ENCODE measurements at regions not wholly inside any gene's neighbourhood (a gene's known extent, or its start where the extent isn't known, plus 50 kb on each side); places are given as distances from the start of the nearest gene placed in this dataset.
"Not testable (repeated sequence)": the region's sequence is repeated elsewhere in the genome, so short reads cannot be mapped to it uniquely, and the experiment has no call there.

DNA sequence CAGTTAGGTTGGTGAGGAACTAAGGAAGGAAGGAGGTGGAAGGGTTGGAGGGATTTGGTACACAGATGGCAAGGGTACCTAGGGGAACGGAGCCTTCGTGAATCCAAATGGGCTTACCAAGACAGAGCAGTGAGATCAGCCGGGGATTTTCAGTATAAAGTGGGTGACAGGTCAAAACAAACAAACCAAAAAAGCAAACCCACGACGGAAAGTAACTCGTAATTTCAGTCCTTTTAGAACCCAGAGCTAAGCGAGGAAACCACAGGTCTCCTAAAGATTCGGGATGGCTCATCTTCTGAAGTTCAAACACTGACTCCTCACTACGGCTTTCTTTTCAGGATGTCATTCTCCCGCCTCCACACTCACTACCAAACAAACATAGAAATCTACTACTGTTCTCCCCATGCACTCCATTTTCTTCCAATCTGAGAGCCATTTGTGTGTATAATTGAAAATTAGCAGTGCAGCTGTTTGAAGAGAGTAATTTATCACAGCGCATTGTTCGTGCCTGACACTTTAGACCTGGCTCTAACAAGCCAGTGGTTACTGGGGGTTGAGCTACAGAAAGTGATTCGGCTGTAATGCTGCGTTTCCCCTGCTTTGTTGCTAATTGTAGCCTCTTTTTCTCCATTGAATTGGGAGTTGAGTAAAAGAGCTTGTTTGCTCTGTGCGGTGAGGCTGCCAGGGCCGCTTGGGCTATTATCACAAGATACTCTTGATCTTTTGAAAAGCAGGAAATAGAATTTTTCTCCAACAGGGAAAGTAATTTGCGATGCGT, 64.7 kb upstream of the CCDC39 start:
- DNase-seq: peak in 2 of 56 donors; percentile 4 to 9

DNA sequence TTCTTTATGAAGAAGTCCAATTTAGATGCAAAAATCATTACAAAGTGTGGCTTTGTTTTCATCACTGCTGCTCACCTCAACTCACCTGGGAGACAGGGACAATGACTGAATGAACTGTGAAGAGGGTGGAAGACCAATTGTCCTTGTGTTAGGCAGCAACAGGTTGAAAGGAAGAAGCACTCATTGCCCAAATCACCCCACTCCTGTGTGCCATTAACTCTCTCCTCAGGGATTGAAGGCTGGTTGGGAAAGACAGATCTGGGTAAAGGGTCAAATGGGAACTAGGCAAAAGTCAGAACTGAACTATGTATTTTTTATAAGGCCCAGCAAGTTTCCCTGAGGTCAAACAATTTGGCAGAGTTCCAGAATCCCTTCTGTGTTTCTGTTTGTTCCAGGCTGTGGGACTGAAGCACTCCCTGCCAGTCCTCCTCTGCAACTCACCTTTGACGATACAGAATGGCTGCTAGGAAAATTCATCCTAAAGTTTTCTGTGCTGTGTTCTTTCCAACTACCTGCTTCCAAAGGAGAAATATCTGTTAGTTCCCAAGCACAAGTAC, 68.6 kb upstream of the CCDC39 start:
- no peak for DNase-seq

DNA sequence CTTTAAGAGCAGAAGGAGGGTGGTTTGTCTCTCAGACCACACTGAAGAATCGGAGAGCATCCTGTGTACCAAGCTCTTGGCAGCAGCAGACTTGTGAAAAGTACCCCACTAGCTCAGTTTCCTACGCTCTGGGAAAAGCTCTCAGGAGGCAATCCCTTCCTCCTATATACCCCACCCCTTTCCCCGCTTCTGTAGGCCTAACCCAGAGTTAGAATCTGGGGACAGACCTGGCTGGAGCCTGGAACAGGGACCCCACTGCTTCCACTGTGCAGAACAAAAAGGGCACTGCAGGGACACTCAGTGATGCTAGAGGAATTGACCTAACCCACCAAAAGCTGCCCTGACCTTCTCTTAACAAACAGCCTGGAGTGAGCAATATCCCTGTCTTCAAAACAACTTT, 70.0 kb upstream of the CCDC39 start:
- DNase-seq: no peak

DNA sequence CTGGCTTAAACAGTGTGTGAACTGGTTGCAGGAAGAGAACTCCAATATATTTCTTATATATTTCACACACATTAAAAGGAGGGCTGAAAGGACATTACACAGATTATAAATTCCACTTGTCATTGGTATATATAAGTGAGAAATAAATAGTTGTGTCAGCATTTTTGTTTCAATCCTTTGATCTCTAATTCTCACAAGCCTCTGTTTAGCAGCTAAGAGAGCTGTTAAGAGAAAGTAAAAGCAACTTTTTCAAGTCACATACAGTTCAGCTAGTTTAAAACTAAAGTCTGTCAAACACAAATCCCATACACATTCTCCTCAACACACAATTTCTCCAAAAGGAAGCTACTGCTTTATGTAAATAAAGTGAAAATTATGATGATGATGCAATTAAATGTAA, 70.5 kb upstream of the CCDC39 start:
- DNase-seq: no peak

DNA sequence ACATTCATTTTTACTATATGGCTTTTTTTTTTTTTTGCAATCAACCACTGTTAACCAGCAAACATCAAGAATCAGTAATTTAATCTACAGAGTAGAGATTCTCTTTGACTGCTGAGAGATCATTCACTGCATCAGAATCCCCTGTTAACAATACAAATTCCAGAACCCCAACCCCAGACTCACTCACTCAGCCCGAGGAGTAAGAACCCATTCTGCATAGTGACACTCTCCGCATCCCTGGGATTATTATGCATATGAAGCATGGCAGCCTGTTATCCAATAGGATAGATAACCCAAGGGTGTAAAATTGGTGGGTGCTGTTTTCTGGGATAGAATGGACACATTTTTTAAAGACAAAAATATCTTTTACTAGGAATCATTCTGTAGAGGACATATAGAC, 76.3 kb upstream of the CCDC39 start:
- DNase-seq: no peak

DNA sequence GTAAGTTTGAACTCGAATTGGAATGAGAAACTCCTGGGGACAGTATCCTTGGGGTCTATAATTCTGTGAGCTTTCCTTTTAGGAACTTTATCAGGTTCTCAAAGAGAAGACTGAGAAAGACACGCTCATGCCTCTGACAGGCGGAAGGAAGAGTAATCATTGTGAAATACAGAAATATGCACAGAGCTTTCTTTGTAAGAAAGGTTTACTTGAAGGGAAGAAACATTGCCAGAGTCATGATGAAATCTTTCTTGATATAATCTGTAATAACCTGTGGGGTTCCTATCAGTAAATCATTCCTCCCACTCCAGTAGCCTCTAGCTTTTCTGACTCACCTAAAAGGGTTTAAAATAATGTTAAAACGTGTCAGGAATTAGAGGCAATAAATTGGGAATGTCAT, 83.6 kb upstream of the CCDC39 start:
- DNase-seq: no peak

DNA sequence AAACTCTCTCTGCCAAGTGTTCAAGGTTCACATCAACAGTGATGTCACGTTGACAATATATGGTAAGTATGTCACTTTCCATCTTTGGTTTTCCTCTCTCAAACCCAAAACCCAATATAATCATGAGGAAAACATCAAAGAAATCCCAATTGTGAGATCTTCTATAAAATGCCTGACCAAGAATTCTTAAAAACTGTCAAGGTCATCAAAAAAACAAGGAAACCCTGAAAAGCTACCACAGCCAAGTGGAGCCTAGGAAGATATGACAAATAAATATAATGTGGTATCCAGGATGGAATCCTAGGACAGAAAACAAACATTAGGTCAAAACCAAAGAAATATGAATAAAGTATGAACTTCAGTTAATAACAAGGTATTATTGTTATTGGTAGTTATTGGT, 85.2 kb upstream of the CCDC39 start:
- no peak for DNase-seq

DNA sequence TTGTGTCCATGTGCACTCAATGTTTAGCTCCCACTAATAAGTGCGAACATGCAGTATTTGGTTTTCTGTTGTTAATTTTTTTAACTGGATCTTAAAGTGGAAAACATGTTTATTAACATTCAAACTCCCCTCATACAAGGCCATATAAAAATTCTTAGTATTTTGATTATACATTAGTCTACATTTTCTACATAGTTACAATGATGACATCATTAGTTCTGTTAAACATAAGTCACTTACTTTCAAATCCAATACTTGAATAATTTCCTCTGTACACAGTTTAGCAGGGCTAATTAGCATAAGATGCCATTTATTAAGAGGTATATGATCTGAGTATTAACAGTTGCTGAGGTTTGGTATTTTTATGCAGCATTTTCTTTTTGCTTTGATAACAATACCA, 91.3 kb upstream of the CCDC39 start:
- no peak for DNase-seq

DNA sequence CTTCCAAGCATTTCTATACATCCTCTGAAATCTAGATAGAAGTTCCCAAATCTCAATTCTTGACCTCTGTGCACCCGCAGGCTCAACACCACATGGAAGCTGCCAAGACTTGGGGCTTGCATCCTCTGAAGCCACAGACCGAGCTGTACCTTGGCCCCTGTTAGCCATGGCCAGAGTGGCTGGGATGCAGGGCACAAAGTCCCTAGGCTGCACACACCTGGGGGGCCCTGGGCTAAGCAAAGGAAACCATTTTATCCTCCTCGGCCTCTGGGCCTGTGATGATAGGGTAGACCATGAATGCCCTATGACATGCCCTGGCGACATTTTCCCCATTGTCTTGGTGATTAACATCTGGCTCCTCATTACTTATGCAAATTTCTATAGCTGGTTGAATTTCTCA, 97.1 kb upstream of the CCDC39 start:
- no peak for DNase-seq

DNA sequence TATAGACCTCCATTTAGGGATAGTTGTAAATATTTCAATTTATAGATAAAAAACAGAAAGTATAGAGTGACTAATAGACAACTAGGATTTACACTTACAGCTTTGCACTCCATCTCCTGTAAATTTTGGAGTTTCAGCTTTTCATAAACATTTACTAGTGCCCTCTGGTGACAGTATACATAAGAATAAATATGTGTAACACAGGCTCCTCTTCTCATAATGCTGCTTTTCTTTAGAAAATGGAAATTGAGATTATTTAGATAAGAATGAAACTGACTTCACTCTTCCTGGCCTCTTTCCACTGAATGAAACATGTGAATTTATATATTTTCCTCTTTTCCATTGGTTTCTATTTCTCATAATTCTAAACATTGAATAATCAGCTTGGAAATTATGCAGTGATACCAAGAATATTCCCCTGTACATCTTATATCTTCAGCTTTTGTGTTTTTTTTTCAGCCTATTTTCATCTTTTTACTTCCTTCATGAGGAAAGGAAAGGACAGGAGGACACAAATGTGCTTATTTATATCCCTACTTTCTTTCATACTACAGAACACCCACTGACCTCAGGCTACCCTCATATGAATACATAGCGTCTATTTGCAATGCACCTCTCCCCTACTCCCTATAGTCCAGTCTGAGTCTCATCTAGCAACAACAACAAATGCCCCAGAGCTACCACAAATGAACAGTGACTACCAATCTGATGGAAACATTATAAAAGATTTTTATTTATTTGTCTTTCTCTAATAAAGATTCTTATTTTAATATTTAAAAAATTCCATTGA, 103.1 kb upstream of the CCDC39 start:
- no peak for DNase-seq

DNA sequence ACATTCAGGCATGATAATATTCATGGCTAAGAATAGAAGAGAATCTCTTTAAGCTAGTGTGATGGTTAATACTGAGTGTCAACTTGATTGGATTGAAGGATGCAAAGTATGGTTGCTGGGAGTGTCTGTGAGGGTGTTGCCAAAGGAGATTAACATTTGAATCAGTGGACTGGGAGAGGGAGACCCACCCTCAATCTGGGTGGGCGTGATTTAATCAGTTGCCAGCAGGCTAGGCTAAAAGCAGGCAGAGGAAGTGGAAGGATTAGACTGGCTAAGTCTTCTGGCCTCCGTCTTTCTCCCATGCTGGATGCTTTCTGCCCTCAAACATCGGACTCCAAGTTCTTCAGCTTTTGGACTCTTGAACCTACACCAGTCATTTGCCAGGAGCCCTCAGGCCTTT, 106.9 kb upstream of the CCDC39 start:
- not testable (repeated sequence) for DNase-seq

DNA sequence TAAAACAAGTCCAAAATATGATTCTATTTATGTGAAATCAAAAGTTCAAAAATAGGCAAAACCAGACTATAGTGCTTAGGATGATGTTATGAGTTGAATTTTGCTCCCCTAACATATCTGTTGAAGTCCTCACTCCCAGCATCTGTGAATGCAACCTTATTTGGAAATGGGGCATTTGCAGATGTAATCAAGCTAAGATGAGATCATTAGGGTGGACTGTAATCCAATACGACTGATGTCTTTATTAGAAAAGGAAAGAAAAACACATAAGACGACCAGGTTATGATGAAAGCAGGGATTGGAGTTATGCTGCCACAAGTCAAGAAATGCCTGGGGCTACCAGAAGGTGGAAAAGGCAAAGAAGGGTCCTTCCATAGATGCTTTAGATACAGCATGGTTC, 110.5 kb upstream of the CCDC39 start:
- no peak for DNase-seq

DNA sequence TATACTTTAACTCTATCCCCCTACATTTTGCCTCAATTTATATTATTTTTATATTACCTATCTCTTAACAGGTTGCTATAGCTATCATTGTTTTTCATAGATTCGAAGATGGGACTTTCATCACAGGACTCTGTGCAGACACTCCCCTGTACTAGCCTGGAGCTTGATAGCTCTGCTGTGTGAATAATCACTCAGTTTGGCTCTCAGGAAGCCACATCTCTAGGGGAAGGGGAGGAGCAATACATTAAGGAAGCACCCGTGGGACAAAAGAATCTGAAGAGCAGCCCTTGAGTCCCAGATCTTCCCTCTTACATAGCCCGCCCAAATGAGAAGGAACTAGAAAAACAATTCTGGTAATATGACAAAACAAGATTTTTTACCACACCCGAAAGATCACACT, 114.3 kb upstream of the FXR1 start:
- no peak for DNase-seq

DNA sequence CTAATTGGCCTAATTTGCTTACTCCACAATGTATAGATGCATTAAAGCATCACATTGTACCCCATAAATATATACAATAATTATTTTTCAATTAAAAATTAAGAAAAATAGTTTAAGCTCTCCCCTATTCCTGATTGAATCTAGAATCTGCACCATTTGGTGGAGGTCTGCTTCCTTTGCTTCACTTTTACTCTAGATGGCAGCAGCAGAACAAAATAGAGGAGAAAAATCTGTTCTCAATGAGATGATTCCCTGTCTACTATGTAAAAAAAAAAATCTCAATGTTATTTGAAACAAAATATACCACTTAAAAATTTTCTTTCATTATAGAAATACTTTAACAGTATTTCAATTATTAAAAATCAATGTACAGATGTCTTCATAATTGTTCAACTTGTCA, 109.6 kb upstream of the FXR1 start:
- peak in 2 of 56 donors; percentile 1 to 5 for DNase-seq

DNA sequence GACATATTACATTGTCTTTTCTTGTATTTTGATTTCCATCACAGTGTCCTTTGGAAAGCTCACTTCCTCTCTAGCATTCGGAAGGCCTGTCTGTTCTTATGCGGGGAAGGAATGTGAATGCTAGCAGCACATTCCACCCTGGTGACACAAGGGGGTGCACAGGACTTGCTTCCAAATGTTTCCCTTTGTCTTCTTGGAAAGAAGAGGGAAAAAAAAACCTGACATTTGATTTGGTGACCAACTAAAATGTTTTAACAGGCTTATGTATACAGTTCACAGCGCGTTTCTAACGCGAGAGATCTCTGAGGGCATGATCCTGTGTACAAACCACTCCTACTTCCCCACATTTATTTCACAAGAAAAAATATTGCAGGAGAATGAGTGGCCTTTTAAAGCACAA, 107.6 kb upstream of the FXR1 start:
- peak in 16 of 56 donors; percentile 4 to 52 (median 18) for DNase-seq

DNA sequence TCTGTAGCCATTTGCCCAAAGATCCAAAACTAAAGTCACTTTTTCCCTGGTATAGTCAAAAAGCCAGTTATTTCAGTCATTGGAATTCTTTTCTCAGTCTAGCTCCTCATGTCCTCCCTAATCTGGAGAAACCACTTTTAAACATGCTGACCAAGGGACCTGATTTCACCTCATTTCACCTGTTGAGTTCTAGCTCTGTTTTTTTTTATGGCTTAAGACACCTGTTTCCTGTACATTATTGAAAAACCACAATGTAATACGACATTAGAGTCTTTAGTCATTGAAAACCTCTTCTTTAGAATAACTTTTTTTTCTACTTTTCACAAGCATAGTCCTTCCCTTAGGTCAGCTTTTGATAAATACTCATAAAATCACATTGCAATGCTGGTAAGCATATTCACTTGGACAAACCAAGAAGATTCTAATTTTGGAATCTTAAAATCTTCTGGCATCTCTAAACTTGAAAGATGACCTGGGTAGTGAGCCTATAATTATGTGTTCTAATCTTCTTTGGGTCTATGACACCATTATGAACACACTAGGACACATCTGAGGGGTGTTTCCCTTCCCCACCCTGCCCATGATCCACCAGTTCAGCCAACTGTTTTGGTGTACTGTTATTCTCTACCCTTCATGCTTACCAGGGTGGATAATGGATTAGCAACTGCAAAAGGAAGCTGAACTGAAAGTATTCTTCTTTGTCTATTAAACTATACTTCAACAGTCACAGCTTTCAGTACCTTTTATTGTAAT, 103.5 kb upstream of the FXR1 start:
- DNase-seq: no peak

DNA sequence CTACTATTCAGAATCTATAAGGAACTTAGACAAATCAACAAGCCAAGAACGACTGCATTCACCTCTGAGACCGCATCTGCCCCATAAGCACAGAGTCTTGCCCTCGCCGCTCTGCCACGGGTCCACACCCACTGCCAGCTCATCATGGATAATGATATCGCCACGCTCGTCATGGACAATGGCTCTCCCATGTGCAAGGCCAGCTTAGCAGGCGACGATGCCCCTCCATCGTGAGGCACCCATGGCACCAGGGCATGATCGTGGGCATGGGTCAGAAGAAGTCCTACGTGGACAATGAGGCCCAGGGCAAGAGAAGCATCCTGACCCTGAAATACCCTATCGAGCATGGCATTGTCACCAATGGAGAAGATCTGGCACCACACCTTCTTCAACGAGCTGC, 92.1 kb upstream of the FXR1 start:
- no peak for DNase-seq

DNA sequence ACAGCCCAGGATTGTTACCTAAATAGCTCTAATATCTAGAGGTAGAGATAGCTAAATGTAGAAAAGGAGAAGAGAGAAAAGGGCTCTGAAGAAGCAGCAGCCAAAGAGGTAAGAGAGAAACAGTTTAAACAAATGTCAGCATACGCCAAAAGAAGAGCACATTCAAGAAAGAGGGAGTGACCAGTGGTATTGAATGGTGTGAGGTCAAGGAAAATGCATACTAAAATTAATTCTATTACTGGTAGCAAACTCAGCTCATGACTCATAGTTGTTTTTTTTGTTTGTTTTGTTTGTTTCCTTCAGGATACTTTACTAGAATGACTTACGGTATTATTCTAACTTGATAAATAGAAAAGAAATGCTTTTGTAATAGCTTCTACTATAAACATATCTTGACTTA, 86.5 kb upstream of the FXR1 start:
- no peak for DNase-seq

DNA sequence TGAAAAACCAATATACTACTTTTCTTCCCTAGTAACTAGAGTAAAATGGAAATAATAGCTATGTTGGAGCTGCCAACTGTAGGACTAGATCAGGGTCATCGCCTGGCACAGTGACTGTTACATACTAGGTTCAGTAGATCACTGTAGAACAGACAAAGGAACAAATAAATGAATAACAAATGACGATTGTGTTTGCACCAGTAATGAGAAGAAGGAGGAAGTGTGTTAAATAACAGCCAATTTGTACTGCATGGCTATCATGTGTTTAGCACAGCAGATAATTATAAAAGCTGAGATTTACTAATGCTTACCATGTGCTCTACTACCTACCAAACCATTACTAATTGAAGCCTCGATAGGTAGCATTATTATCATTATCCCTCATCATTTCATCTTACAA, 85.3 kb upstream of the FXR1 start:
- DNase-seq: peak in 1 of 56 donors; percentile 21

DNA sequence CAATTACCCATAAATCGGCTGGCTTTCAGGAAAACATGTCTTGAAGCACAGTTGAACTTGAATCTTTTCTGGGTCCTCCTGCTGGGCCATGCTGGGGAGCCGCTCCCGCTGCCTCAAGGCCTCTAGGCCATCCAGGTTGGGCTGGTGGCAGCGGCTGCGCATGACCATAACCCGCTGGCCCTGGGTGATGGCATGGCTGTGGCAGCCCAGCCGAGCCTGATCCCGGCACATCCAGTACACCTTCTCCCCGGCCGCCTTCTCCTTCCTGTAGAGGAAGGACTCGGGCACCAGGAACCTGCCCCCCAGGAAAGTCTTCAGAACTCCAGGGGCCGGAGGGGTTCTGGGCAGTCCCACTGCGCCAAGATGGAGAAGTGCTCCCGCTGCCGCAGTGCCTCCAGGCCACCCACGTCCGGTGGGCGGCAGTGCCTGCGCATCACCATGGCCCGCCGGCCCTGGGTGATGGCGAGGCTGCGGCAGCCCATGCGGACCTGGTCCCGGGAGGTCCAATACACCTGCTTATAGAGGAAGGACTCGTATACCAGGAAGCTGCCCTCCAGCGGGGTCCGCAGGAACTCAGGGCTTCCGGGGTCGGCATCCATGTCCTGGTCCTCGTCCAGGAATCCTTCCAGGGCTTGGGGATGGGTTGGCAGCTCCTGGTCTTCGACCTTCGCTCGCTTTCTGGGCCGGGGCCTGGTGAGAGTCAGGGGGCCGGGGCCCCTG, 84.3 kb upstream of the FXR1 start:
- DNase-seq: no peak

DNA sequence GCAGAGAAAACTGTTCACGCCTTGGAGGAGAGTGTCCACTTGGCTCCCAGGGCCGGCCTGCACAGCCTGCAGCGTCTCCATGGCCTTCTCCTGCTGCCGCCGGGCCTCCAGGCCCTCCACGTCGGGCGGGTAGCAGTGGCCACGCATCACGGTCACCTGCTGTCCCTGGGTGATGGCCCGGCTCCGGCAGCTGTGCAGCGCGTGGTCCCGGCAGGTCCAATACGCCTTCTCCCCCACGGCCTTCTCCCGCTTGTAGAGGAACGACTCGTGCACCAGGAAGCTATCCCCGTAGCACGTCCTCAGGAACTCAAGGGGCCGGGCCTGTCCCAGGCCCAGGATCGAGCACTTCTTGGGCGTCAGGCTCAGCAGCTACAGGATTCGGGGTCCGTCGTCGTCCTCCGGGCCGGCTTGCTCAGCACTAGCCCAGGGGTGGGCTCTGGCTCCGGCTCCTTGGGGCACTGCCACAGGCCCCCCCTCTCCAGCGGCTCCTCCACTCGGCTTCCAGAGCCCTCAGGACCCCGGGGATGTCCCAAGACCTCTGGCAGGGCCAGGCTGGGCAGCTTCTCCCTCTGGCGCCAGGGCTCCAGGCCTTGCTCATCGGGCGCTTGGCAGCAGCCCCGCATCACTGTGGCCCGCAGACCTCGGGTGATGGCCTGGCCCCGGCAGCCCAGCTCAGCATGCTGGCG, 83.6 kb upstream of the FXR1 start:
- DNase-seq: no peak

All from amygdala (tissue), 56 donors.